ENCODE measurements at regions not wholly inside any gene's neighbourhood (a gene's known extent, or its start where the extent isn't known, plus 50 kb on each side); places are given as distances from the start of the nearest gene placed in this dataset.
"Not testable (repeated sequence)": the region's sequence is repeated elsewhere in the genome, so short reads cannot be mapped to it uniquely, and the experiment has no call there.

DNA sequence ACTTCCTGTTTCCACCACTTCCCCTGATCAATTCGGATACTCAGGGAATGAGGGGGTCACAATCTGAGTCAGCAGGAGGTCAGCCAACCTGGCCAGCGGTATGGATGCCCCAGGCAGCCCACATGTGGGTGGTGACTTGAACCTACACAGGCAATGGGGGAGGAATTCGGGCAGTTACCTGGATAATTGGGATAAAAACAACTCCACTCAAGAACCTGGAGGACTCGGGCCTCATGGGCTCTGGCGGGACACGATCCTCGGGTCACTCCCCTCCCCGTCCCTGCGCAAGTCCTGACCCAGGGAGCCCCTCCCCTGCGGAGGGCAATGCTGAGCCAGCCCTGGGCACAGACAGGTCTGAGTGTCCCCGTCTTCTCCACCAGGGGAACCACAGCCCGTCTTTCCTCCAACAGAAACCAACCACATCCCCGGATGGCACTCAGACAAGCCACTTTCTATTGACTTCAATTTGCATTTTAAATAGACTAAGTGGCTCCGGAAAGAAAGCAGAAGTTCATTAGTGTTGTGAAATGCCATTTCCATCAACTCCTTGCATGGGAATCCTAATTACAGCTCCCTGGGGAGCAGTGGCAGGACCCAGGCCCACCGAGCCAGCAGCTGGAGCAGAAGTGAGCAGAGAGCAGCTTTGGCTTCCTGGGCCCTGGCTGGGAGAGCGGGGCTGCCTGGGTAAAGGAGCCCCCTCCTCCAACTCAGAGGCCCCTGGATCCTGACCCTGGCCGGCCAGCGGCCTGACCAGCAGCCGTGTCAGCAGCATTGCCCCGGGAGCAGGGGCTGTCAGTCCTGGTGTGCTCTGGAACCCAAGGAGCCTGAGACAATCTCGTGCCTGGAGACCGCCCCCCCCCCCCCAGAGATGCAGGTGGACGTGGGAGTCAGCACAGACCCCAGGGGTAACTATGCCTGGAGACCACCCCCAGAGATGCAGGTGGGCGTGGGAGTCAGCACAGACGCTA is 374.1 kb downstream of the ADGRD1 start:
- ATAC-seq = no peak
- H3K4me3 ChIP-seq (ENCODE audit: low read length) = no peak overlapping the region
- H3K27ac ChIP-seq (ENCODE audit: low read length) = no peak overlapping the region
- no peaks in the 10 kb centered on the region for H3K27me3 ChIP-seq (ENCODE audit: control insufficient read depth, insufficient read depth)
- no peaks in the 10 kb centered on the region for H3K9me3 ChIP-seq (ENCODE audit: control insufficient read depth, low read length)
- intact Hi-C loops (cut with DNase I) = no loop called here
- 73% methylated on average over 25 of the region's 25 CpGs for WGBS
- H3K4me1 ChIP-seq (ENCODE audit: control insufficient read depth, insufficient read depth, low read length) = no peaks in the 10 kb centered on the region
- no peak for DNase-seq

DNA sequence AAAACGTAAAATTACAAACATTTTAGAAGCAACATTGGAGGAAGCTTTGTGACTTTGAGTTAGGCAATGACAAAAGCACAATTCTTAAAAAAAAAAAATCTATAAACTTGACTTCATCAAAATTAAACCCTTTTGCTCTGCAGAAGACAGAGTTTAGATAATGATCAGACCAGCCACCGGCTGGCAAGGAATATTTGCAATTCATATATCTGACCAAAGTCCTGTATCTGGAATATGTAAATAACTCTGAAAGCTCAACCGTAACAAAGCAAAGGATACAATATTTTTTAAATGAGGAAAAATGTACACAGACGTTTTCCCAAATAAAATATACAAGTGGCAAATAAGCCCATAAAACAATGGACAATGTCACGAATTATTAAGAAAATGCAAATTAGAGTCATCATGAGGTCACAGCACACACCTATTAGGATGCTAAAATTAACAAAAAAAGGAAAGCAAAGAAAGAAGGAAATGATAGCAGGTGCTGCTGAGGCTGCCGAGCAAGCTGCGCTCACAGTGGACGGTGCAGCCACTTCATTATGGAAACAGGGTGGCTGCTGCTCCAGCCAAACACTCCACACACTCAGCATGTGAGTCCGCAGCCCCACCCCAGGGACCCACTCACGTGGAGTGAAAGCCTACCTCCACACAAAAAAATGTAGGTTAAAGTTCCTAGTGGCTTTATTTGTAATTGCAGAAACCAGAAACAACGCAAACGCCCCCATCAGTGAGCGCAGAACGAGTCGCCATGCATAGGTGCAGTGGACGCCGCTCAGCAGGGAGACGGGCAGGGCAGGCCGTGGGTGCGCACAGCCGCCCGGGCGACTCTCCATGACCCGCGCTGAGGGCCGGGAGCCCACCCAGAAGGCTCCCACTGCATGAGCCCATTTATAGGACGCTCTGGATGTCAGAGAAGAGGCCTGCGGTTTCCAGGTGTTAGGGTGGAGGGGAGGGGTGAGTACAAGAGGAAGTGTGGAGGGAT is 375.4 kb downstream of the ADGRD1 start:
- WGBS = 83% methylated on average over 28 of the region's 28 CpGs
- H3K27me3 ChIP-seq (ENCODE audit: control insufficient read depth, insufficient read depth); intact Hi-C loops (cut with DNase I); H3K27ac ChIP-seq (ENCODE audit: low read length); ATAC-seq; DNase-seq; H3K9me3 ChIP-seq (ENCODE audit: control insufficient read depth, low read length); H3K4me1 ChIP-seq (ENCODE audit: control insufficient read depth, insufficient read depth, low read length); H3K4me3 ChIP-seq (ENCODE audit: low read length): not testable (repeated sequence)

- Histone ChIP-seq H3K4me1 (ENCODE audit: control insufficient read depth, insufficient read depth, low read length) (no peaks in the 10 kb centered on the region), H3K27ac (ENCODE audit: low read length) (no peak overlapping the region), H3K4me3 (ENCODE audit: low read length) (no peak overlapping the region), H3K27me3 (ENCODE audit: control insufficient read depth, insufficient read depth) (no peaks in the 10 kb centered on the region), H3K9me3 (ENCODE audit: control insufficient read depth, low read length) (no peaks in the 10 kb centered on the region)
- intact Hi-C loops (cut with DNase I) = no loop called here
- DNase-seq = no peak
- WGBS = 78% methylated on average over 9 of the region's 9 CpGs
- ATAC-seq = no peak
These were observed 376.6 kb downstream of the ADGRD1 start for GRCh38 chr12:131330106-131330815.

DNA sequence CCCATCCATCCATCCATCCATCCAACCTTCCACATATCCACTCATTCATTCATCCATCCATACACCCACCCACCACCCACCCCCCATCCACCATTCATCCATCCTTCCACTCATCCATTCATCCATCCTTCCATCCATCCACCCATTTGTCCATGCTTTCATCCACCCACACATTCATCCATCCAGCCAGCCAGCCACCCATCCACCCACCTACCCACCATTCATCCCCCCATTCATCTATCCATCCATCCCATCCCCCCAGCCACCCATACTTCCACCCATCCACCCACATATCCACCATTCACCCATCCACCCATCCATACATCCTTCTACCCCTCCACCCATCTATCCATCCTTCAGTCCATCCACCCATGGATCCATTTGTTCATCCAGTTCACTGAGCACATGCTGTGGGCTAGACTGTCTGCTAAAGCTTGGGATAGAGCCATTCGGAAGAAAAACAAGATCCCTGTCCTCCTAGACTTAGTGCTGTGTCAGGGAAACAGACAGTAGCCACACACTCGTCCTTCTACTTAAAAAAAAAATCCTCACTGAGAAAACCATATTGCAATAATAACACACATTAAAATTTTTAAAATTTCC is 377.5 kb downstream of the ADGRD1 start:
- 65% methylated on average over 2 of the region's 2 CpGs for WGBS
- intact Hi-C loops (cut with DNase I) = no loop called here

GRCh38 chr12:131332224-131332623 is 378.5 kb downstream of the ADGRD1 start:
- Histone ChIP-seq H3K4me3 (ENCODE audit: low read length) (no peak overlapping the region), H3K4me1 (ENCODE audit: control insufficient read depth, insufficient read depth, low read length) (no peaks in the 10 kb centered on the region), H3K27me3 (ENCODE audit: control insufficient read depth, insufficient read depth) (no peaks in the 10 kb centered on the region), H3K27ac (ENCODE audit: low read length) (no peak overlapping the region), H3K9me3 (ENCODE audit: control insufficient read depth, low read length) (no peaks in the 10 kb centered on the region)
- WGBS = 88% methylated on average over 12 of the region's 12 CpGs
- ATAC-seq (no peak), DNase-seq (no peak)
- intact Hi-C loops (cut with DNase I) = no loop called here

More for the DNA sequence above, 377.5 kb downstream of the ADGRD1 start:
- H3K4me3 ChIP-seq (ENCODE audit: low read length) = no peak overlapping the region
- no peak overlapping the region for H3K27ac ChIP-seq (ENCODE audit: low read length)
- no peaks in the 10 kb centered on the region for H3K9me3 ChIP-seq (ENCODE audit: control insufficient read depth, low read length)
- no peaks in the 10 kb centered on the region for H3K4me1 ChIP-seq (ENCODE audit: control insufficient read depth, insufficient read depth, low read length)
- DNase-seq = no peak
- ATAC-seq = no peak
- H3K27me3 ChIP-seq (ENCODE audit: control insufficient read depth, insufficient read depth) = no peaks in the 10 kb centered on the region

GRCh38 chr12:131333136-131333535 is 377.8 kb upstream of the SFSWAP start:
- Histone ChIP-seq H3K27me3 (ENCODE audit: control insufficient read depth, insufficient read depth) (no peaks in the 10 kb centered on the region), H3K4me3 (ENCODE audit: low read length) (no peak overlapping the region), H3K9me3 (ENCODE audit: control insufficient read depth, low read length) (no peaks in the 10 kb centered on the region), H3K4me1 (ENCODE audit: control insufficient read depth, insufficient read depth, low read length) (no peaks in the 10 kb centered on the region), H3K27ac (ENCODE audit: low read length) (no peak overlapping the region)
- DNase-seq = no peak
- no peak for ATAC-seq
- intact Hi-C loops (cut with DNase I) = no loop called here
- 63% methylated on average over 12 of the region's 12 CpGs for WGBS

GRCh38 chr12:131333621-131334440 is 377.1 kb upstream of the SFSWAP start:
- no peak for ATAC-seq
- H3K27ac ChIP-seq (ENCODE audit: low read length) = no peak overlapping the region

DNA sequence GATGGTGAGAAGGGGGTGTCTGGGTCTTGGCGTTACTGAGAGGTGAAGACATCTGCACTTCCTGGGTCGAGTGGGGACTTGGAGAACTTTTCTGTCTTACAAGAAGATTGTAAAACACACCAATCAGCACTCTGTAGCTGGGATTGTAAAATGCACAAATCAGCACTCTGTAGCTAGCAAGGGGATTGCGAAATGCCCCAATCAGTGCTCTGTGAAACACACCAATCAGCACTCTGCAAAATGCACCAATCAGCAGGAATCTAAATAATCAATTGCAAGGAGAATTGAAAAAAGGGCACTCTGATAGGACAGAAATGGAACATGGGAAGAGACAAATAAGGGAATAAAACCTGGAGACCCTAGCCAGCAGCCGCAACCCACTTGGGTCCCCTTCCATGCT is 376.1 kb upstream of the SFSWAP start:
- H3K27ac ChIP-seq (ENCODE audit: low read length) = no peak overlapping the region
- DNase-seq = no peak
- no peaks in the 10 kb centered on the region for H3K9me3 ChIP-seq (ENCODE audit: control insufficient read depth, low read length)
- intact Hi-C loops (cut with DNase I) = no loop called here
- ATAC-seq = no peak
- H3K4me3 ChIP-seq (ENCODE audit: low read length) = no peak overlapping the region
- 57% methylated on average over 4 of the region's 4 CpGs for WGBS
- no peaks in the 10 kb centered on the region for H3K4me1 ChIP-seq (ENCODE audit: control insufficient read depth, insufficient read depth, low read length)
- H3K27me3 ChIP-seq (ENCODE audit: control insufficient read depth, insufficient read depth) = no peaks in the 10 kb centered on the region

More at GRCh38 chr12:131333621-131334440, 377.1 kb upstream of the SFSWAP start:
- H3K9me3 ChIP-seq (ENCODE audit: control insufficient read depth, low read length) = no peaks in the 10 kb centered on the region
- DNase-seq = no peak
- intact Hi-C loops (cut with DNase I) = no loop called here
- H3K4me1 ChIP-seq (ENCODE audit: control insufficient read depth, insufficient read depth, low read length) = no peaks in the 10 kb centered on the region
- H3K4me3 ChIP-seq (ENCODE audit: low read length) = no peak overlapping the region
- H3K27me3 ChIP-seq (ENCODE audit: control insufficient read depth, insufficient read depth) = no peaks in the 10 kb centered on the region
- 87% methylated on average over 15 of the region's 15 CpGs for whole genome bisulfite sequencing

GRCh38 chr12:131335456-131335855 is 375.4 kb upstream of the SFSWAP start:
- no peak for ATAC-seq
- no peak overlapping the region for H3K4me3 ChIP-seq (ENCODE audit: low read length)
- no peaks in the 10 kb centered on the region for H3K27me3 ChIP-seq (ENCODE audit: control insufficient read depth, insufficient read depth)
- H3K27ac ChIP-seq (ENCODE audit: low read length) = no peak overlapping the region
- 56% methylated on average over 4 of the region's 4 CpGs for whole genome bisulfite sequencing
- no peaks in the 10 kb centered on the region for H3K4me1 ChIP-seq (ENCODE audit: control insufficient read depth, insufficient read depth, low read length)
- no peak for DNase-seq
- H3K9me3 ChIP-seq (ENCODE audit: control insufficient read depth, low read length) = no peaks in the 10 kb centered on the region
- intact Hi-C loops (cut with DNase I) = no loop called here

DNA sequence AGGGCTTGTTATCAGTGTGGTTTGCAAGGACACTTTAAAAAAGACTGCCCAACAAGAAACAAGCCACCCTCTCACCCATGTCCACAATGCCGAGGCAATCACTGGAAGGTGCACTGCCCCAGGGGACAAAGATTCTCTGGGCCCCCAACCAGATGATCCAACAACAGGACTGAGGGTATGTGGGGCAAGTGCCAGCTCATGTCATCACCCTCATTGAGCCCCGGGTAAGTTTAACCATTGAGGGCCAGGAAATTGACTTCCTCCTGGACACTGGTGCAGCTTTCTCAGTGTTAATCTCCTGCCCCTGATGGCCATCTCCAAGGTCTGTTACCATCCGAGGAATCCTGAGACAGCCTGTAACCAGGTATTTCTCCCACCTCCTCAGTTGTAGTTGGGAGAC is 373.0 kb upstream of the SFSWAP start:
- DNase-seq; H3K27ac ChIP-seq (ENCODE audit: low read length); H3K9me3 ChIP-seq (ENCODE audit: control insufficient read depth, low read length); H3K27me3 ChIP-seq (ENCODE audit: control insufficient read depth, insufficient read depth); H3K4me3 ChIP-seq (ENCODE audit: low read length); ATAC-seq; H3K4me1 ChIP-seq (ENCODE audit: control insufficient read depth, insufficient read depth, low read length); intact Hi-C loops (cut with DNase I): not testable (repeated sequence)
- 58% methylated on average over 3 of the region's 3 CpGs for WGBS
